H9 (cell line): ENCODE measurements at regions not wholly inside any gene's neighbourhood (a gene's known extent, or its start where the extent isn't known, plus 50 kb on each side); places are given as distances from the start of the nearest gene placed in this dataset.

Experiments used
- DNase-seq: peaks from one replicate; pipeline ENCODE4 v3.0.0-alpha.2; 2017
- H2AFZ ChIP-seq: one replicate; pipeline ENCODE4 v1.6.1; 2013; ENCODE audit warnings: mild to moderate bottlenecking, low read length, control low read depth, moderate library complexity
- H2AK5ac ChIP-seq: 2 replicates; pipeline ENCODE4 v1.6.1; 2013; ENCODE audit warnings: low read length, control low read depth, mixed read lengths; ENCODE audit not compliant: insufficient read length
- H2BK120ac ChIP-seq: one replicate; pipeline ENCODE4 v1.6.1; 2013; ENCODE audit warnings: low read depth, mild to moderate bottlenecking, low read length, control low read depth, inconsistent platforms; ENCODE audit not compliant: poor library complexity, severe bottlenecking
- H2BK12ac ChIP-seq: 2 replicates; pipeline ENCODE4 v1.6.1; 2013; ENCODE audit warnings: low read length, control low read depth, mixed read lengths, low read depth; ENCODE audit not compliant: insufficient read length
- H2BK15ac ChIP-seq: 2 replicates; pipeline ENCODE4 v1.6.1; 2013; ENCODE audit warnings: low read depth, low read length, control low read depth
- H2BK20ac ChIP-seq: one replicate; pipeline ENCODE4 v1.6.1; 2013; ENCODE audit warnings: low read depth, mild to moderate bottlenecking, low read length, control low read depth, inconsistent platforms; ENCODE audit not compliant: poor library complexity, severe bottlenecking
- H2BK5ac ChIP-seq: 2 replicates; pipeline ENCODE4 v1.6.1; 2013; ENCODE audit warnings: low read length, control low read depth, mixed read lengths; ENCODE audit not compliant: insufficient read length
- H3K14ac ChIP-seq: 2 replicates; pipeline ENCODE4 v1.6.1; 2013; ENCODE audit warnings: low read length, control low read depth; ENCODE audit not compliant: insufficient read depth
- H3K18ac ChIP-seq: 2 replicates; pipeline ENCODE4 v1.6.1; 2013; ENCODE audit warnings: low read depth, mild to moderate bottlenecking, mixed read lengths, low read length, control low read depth; ENCODE audit not compliant: insufficient read length
- H3K23ac ChIP-seq: 2 replicates; pipeline ENCODE4 v1.6.1; 2013; ENCODE audit warnings: low read length, control low read depth, mixed read lengths, low read depth; ENCODE audit not compliant: insufficient read length
- H3K23me2 ChIP-seq: 2 replicates; pipeline ENCODE4 v1.6.1; 2013; ENCODE audit warnings: low read depth, mild to moderate bottlenecking, mixed read lengths, low read length, control low read depth; ENCODE audit not compliant: insufficient read length, poor library complexity, severe bottlenecking
- H3K27ac ChIP-seq: 2 replicates; pipeline ENCODE4 v1.5.1; 2013; ENCODE audit warnings: low read length, control low read depth, mixed read lengths, low read depth; ENCODE audit not compliant: insufficient read length
- H3K27me3 ChIP-seq: 2 replicates; pipeline ENCODE4 v1.6.1; 2013; ENCODE audit warnings: low read length, control low read depth, inconsistent platforms; ENCODE audit not compliant: insufficient read depth
- H3K4ac ChIP-seq: 2 replicates; pipeline ENCODE4 v1.6.1; 2013; ENCODE audit warnings: low read depth, mild to moderate bottlenecking, control low read depth, inconsistent platforms, low read length, moderate library complexity
- H3K4me1 ChIP-seq: 2 replicates; pipeline ENCODE4 v1.6.1; 2013; ENCODE audit warnings: low read length, control low read depth, inconsistent platforms; ENCODE audit not compliant: insufficient read depth
- H3K4me2 ChIP-seq: 2 replicates; pipeline ENCODE4 v1.6.1; 2013; ENCODE audit warnings: low read length, control low read depth, mixed read lengths; ENCODE audit not compliant: insufficient read length, insufficient read depth
- H3K56ac ChIP-seq: 2 replicates; pipeline ENCODE4 v1.6.1; 2013; ENCODE audit warnings: low read depth, mild to moderate bottlenecking, mixed read lengths, low read length, control low read depth; ENCODE audit not compliant: insufficient read length
- H3K79me1 ChIP-seq: 2 replicates; pipeline ENCODE4 v1.6.1; 2013; ENCODE audit warnings: low read depth, mild to moderate bottlenecking, moderate library complexity, low read length, control low read depth, inconsistent platforms; ENCODE audit not compliant: insufficient read depth, poor library complexity, severe bottlenecking
- H3K79me2 ChIP-seq: 2 replicates; pipeline ENCODE4 v1.6.1; 2013; ENCODE audit warnings: low read length, control low read depth, inconsistent platforms; ENCODE audit not compliant: insufficient read depth
- H3K9ac ChIP-seq: 2 replicates; pipeline ENCODE4 v1.6.1; 2013; ENCODE audit warnings: low read length, control low read depth, mixed read lengths; ENCODE audit not compliant: insufficient read length; ENCODE audit errors: extremely low read depth
- H3K9me3 ChIP-seq: one replicate; pipeline ENCODE4 v1.6.1; 2013; ENCODE audit warnings: low read depth, low read length, inconsistent platforms; ENCODE audit not compliant: control insufficient read depth
- H3T11ph ChIP-seq: one replicate; pipeline ENCODE4 v1.6.1; 2013; ENCODE audit warnings: mild to moderate bottlenecking, low read length, control low read depth, inconsistent platforms
- H4K20me1 ChIP-seq: one replicate; pipeline ENCODE4 v1.6.1; 2013; ENCODE audit not compliant: control insufficient read depth, insufficient read length, insufficient read depth
- H4K5ac ChIP-seq: 2 replicates; pipeline ENCODE4 v1.6.1; 2013; ENCODE audit warnings: low read depth, mild to moderate bottlenecking, mixed read lengths, low read length, control low read depth; ENCODE audit not compliant: insufficient read length
- H4K8ac ChIP-seq: replicated peaks from 2 replicates; pipeline ENCODE4 v1.6.1; 2013; ENCODE audit warnings: low read length, control low read depth, mixed read lengths, low read depth; ENCODE audit not compliant: insufficient read length
- H4K91ac ChIP-seq: 2 replicates; pipeline ENCODE4 v1.6.1; 2013; ENCODE audit warnings: low read depth, mild to moderate bottlenecking, moderate library complexity, mixed read lengths, low read length, control low read depth; ENCODE audit not compliant: insufficient read length
- H3K27ac Mint-ChIP-seq, 3 experiments: 2 replicates in 2 of 3; 3 replicates in 1 of 3; pipeline ENCODE4 v1.8.0; 2020 to 2021; ENCODE audit warnings: mixed read lengths in 3 of 3, mild to moderate bottlenecking in 1 of 3, moderate library complexity in 1 of 3
- H3K27me3 Mint-ChIP-seq: 2 replicates; pipeline ENCODE4 v1.8.0; 2021; ENCODE audit warnings: low read depth, mild to moderate bottlenecking, moderate library complexity, mixed read lengths
- H3K36me3 Mint-ChIP-seq, 3 experiments: 2 replicates in 2 of 3; 3 replicates in 1 of 3; pipeline ENCODE4 v1.8.0; 2020 to 2021; ENCODE audit warnings: low read depth in 3 of 3, mixed read lengths in 3 of 3; ENCODE audit not compliant: insufficient read depth in 1 of 3
- H3K4me1 Mint-ChIP-seq, 2 experiments: 2 replicates each; pipeline ENCODE4 v1.8.0; 2020; ENCODE audit warnings: mixed read lengths in 2 of 2
- H3K4me3 Mint-ChIP-seq, 2 experiments: 2 replicates in 1 of 2; 3 replicates in 1 of 2; pipeline ENCODE4 v1.8.0; 2020 to 2021; ENCODE audit warnings: mild to moderate bottlenecking in 2 of 2, mixed read lengths in 2 of 2, moderate library complexity in 1 of 2
- H3K9me3 Mint-ChIP-seq, 2 experiments: 2 replicates in 1 of 2; 3 replicates in 1 of 2; pipeline ENCODE4 v1.8.0; 2020; ENCODE audit warnings: mild to moderate bottlenecking in 2 of 2, mixed read lengths in 2 of 2, moderate library complexity in 1 of 2
- WGBS: extraction: QIAGEN DNeasy Blood & Tissue Kit; methylation state at CpG from one replicate; pipeline ENCODE4 v1.1.7; 2013; ENCODE audit warnings: missing lambda C conversion rate, low lambda C conversion rate, mixed read lengths; ENCODE audit not compliant: insufficient read length; ENCODE audit errors: extremely low coverage; 5-methylcytosine and 5-hydroxymethylcytosine counted together
- TF ChIP-seq, protein P1 (sequence below): fragments of 200-600 bp; sonication (generic); conservative IDR thresholded peaks from 3 replicates; pipeline ENCODE4 v1.8.0; 2021; ENCODE audit warnings: antibody characterized with exemption, mild to moderate bottlenecking

DNA sequence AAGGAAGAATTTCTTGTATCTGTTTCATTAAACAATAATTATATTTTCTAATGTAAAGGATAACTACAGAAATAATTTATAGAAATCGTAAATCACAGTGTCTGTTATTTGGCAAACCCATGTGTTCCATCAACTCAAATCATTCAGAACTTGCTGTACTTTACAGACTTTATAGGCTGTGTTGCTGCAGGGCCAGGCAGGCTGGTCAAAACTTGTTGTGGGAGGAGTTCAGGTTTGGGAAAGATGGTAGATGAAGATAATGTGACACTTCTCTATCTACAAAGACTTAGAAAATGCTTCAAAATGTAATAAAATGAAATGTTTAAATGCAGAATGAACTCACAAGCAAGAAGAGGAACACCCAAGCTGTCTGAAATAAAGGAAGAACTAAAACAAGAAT, 183.4 kb downstream of the SEMA6D start:
- no peak overlapping the region for H4K8ac ChIP-seq
- H3K36me3 Mint-ChIP-seq, result peaks cover 19 to 37% (median 22%) of the 10 kb centered on the region in 3 experiments
- no peak for DNase-seq
- no peaks in the 10 kb centered on the region for H4K20me1 ChIP-seq
- H3K23me2 ChIP-seq, result no peaks in the 10 kb centered on the region
- H2AFZ ChIP-seq, result no peak overlapping the region
- no peak overlapping the region for H3K27ac Mint-ChIP-seq
- no CpG with 5 or more reads among the region's 1 CpG for WGBS
- H3K4ac ChIP-seq, result no peak overlapping the region
- H3K9me3 Mint-ChIP-seq, result peaks cover 29 to 31% of the 10 kb centered on the region in 2 experiments
- H3K4me1 Mint-ChIP-seq, result peaks cover 10 to 12% of the 10 kb centered on the region in 2 experiments
- no peak overlapping the region for H3T11ph ChIP-seq
- H3K27me3 ChIP-seq, result no peaks in the 10 kb centered on the region
- H3K18ac ChIP-seq, result no peak overlapping the region
- no peak overlapping the region for H3K27ac ChIP-seq
- H2BK12ac ChIP-seq, result no peak overlapping the region
- H4K91ac ChIP-seq, result no peak overlapping the region
- TF ChIP-seq, protein P1, sequence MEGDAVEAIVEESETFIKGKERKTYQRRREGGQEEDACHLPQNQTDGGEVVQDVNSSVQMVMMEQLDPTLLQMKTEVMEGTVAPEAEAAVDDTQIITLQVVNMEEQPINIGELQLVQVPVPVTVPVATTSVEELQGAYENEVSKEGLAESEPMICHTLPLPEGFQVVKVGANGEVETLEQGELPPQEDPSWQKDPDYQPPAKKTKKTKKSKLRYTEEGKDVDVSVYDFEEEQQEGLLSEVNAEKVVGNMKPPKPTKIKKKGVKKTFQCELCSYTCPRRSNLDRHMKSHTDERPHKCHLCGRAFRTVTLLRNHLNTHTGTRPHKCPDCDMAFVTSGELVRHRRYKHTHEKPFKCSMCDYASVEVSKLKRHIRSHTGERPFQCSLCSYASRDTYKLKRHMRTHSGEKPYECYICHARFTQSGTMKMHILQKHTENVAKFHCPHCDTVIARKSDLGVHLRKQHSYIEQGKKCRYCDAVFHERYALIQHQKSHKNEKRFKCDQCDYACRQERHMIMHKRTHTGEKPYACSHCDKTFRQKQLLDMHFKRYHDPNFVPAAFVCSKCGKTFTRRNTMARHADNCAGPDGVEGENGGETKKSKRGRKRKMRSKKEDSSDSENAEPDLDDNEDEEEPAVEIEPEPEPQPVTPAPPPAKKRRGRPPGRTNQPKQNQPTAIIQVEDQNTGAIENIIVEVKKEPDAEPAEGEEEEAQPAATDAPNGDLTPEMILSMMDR, result no peak
- no peak overlapping the region for H2BK5ac ChIP-seq
- no peak overlapping the region for H2BK20ac ChIP-seq
- H3K4me2 ChIP-seq, result no peak overlapping the region
- H3K79me2 ChIP-seq, result no peaks in the 10 kb centered on the region
- no peak overlapping the region for H2BK15ac ChIP-seq
- H3K9ac ChIP-seq, result no peak overlapping the region
- H3K9me3 ChIP-seq, result peaks cover 5% of the 10 kb centered on the region
- H3K79me1 ChIP-seq, result no peaks in the 10 kb centered on the region
- H3K14ac ChIP-seq, result no peak overlapping the region
- no peaks in the 10 kb centered on the region for H3K4me1 ChIP-seq
- no peak overlapping the region for H3K4me3 Mint-ChIP-seq
- H3K23ac ChIP-seq, result no peak overlapping the region
- H4K5ac ChIP-seq, result no peak overlapping the region
- no peak overlapping the region for H2AK5ac ChIP-seq
- no peak overlapping the region for H2BK120ac ChIP-seq
- no peak overlapping the region for H3K56ac ChIP-seq
- peaks cover 3% of the 10 kb centered on the region; the same call in 1 of the 2 replicates for H3K27me3 Mint-ChIP-seq
